HG02759 (cell line): ENCODE measurements at regions not wholly inside any gene's neighbourhood (a gene's known extent, or its start where the extent isn't known, plus 50 kb on each side); places are given as distances from the start of the nearest gene placed in this dataset.
"Not testable (repeated sequence)": the region's sequence is repeated elsewhere in the genome, so short reads cannot be mapped to it uniquely, and the experiment has no call there.

Experiments used
- ATAC-seq: cut with Tn5 transposase; IDR thresholded peaks from one replicate; pipeline ENCODE4 v1.9.1; 2021; ENCODE audit warnings: mild to moderate bottlenecking, moderate library complexity; ENCODE audit not compliant: unreplicated experiment

DNA sequence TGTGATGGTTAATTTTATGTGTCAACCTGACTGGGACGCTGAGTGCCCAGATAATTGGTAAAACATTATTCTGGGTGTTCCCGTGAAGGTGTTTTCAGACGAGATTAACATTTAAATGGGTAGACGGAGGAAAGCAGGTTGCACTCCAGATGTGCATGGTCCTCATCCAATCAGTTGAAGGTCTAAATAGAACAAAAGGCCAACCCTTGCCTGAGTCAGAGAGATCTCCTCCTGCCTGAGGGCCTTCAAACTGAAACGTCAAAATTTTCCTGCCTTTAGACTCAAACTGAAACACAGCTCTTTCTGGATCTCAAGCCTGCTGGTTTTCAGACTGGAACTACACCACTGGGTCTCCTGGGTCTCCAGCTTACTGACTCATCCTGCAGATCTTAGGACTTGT is 73.5 kb downstream of the NPIPA8 start:
- not testable (repeated sequence) for ATAC-seq

DNA sequence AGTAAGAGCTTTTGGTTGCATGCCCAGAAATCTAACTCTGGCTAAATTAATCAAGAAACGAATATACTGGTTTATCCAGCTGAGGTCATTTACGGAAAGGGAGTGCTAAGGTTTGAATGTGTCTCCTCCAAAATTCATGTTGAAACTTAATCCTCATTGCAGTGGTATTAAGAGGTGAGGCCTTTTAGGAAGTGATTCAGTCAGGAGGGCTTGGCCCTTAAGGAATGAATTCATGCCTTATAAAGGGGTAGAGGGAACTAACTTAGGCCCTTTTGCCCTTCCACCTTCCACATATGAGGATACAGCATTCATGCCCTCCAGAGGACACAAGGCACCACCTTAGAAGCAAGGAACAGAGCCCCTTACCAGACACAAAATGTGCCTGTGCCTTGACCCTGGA is 74.7 kb downstream of the NPIPA8 start:
- not testable (repeated sequence) for ATAC-seq

DNA sequence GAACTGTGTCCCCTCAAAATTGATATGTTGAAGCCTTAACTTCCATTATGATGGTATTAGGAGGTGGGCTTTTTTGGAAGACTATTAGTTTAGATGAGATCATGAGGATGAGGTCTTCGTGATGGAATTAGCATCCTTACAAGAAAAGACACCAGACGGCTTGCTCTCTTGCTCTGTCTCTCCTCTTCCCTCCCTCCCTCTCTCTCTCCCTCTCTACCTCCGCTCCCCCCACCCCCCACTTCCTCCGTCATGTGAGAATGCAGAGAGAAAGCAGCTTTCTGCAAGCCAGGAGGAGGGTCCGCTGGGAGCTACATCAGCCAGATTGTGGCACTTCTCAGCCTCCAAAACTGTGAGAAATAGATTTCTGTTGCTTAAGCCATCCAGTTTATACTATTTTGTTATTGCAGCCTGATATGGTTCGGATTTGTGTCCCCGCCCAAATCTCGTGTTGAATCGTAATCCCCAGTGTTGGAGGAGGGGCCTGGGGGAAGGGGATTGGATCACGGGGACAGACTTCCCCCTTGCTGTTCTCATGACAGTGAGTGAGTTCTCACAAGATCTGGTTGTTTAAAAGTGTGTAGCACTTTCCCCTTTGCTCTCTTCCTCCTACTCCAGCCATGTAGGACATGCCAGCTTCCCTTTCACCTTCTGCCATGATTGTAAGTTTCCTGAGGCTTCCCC is 76.9 kb downstream of the NPIPA8 start:
- ATAC-seq = not testable (repeated sequence)

DNA sequence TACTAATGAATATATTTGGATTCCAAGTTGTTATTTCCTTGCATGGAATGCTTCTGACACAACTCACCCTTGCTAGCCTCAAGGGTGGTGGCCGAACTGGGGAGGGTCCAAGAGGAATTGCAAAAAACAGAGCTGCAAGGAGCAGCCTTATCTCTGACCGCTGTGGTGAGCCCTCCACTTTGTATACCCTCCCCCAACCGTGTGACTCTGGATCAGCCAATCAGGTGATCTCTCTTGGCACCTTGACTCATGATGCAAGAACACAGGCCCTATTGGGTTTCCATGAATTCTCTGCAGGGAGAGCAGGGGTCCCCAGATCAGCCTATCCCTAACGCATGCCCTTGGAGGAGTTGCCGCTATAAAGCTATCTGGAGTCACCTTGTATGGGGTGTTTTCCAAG is 83.6 kb downstream of the NPIPA8 start:
- not testable (repeated sequence) for ATAC-seq

DNA sequence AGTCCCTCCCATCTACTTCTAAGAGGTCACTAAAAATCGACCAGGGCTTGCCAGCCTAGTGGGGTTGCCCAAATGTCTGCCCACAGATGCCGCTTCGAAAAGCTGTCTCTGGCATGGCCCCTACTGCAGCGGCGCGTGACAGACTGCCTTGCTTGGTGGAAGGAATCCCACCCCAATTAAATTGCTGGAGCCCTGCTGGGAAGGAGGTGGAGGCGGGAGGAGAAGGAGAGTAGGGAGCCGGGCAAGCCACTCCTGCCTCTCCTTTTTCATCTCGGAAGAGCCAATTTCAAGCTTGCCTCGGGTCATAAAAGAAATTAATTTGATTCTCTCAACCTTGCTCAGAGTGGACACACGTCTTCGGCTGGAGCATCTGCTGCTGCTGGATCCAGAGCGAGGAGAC is 106.0 kb downstream of the NPIPA8 start:
- ATAC-seq = not testable (repeated sequence)

DNA sequence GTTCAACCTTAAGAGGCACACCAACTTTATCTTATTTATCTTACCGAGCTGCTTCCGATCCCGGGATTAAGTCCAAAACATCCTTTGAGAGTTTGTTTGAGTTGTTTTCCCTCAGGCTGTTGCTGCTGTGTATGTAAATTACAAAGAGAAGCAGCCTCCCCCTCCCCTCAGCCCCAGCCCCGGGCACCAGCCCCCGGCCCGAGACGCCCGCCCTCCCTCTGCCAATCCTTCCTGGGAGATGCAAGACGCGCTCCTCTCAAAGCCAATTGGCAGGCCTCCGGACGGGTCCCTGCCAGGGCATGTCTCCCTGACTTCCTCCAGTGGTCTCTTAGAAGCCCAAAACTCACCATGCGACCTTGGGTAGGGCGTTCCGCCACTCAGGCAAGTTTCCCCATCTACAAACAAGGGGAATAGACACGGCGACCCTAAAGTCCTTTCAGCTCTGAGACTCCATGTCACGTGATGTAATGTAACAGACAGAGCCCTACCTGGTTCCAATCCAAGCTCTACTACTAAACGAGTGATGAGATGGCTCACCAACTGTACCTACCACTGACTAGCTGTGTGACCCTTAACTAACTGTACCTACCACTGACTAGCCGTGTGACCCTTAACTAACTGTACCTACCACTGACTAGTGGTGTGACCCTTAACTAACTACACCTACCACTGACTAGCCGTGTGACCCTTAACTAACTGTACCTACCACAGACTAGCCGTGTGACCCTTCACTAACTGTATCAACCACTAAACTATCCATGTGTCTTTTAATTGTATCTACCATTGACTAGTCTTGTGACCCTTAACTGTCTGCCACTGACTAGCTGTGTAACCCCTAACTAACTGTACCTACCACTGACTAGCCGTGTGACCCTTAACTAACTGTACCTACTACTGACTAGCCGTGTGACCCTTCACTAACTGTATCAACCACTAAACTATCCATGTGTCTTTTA is 114.2 kb downstream of the NPIPA8 start:
- ATAC-seq = not testable (repeated sequence)

DNA sequence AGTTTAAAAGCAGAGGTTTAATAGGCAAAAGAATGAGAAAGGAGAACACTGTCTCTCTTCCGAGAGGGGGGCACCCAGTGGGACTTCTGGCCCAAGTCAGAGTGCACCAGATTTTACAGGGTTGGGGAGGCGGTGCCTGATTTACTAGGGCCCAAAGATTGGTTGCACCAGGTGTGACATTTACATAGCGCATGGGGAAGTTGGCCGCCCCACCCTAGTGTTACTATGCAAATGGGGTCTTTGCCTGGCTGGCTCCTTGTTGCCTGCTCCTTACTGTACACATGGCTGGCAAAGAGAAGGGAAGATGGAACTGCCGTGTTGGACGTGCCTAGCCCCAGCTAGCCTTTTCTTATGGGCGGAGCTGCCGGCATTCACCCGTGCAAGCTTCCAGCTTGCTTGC is 118.8 kb downstream of the NPIPA8 start:
- ATAC-seq = not testable (repeated sequence)

DNA sequence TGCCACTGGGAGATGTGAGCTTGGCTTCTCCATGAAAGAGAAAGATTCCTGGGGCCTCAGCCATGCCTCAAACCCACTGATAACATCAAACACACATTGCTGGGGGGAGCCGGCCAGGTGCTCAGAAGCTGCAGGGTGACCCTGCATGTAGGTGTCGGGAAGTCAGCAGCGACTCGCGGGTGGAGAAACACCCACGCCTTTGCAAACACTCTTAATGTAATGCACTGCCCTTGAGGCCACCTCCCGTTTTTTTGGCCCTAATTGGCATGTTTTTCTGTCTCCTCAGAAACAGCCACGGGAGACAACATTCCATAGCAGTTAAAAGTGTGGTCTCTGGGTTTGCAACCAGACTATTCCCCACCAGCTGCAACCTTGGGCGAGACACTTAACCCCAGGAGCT is 119.7 kb downstream of the NPIPA8 start:
- ATAC-seq = not testable (repeated sequence)

DNA sequence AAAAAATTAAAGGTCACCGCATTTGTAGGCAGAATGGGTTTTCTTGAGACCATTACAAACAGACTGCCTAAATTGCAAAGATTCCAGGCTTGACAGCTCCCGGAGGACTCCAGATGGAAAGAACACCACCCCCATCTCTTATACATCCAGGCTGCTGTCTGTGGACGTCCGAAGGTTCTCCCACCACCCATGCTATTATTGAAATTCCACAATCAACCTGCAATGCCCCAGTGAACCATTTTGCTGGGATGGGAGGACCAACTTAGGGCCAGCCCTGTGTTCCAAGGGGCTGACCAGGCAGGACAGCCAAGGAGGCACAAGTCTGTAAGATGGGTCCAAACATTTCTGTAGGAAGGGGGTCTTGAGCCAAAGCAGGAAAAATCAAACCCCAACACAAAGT is 122.7 kb downstream of the NPIPA8 start:
- ATAC-seq = not testable (repeated sequence)

DNA sequence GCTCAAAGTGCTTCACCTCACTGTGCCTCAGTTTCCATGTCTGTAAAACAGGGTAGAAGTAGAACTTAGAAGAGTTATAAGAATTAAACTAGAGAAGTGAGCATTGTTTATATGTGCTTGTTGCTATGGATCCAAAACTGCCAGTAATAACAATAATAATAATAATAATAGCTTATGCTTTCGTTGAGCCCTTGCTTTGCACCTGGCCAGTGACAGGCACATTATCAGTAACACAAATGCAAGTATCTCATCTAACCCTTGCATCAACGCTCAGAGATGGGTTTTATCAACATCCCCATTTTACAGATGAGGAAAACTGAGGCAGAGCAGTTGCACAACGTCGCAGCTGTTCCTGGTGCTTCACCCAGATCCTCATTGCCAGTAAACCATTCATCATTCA is 125.0 kb downstream of the NPIPA8 start:
- not testable (repeated sequence) for ATAC-seq

DNA sequence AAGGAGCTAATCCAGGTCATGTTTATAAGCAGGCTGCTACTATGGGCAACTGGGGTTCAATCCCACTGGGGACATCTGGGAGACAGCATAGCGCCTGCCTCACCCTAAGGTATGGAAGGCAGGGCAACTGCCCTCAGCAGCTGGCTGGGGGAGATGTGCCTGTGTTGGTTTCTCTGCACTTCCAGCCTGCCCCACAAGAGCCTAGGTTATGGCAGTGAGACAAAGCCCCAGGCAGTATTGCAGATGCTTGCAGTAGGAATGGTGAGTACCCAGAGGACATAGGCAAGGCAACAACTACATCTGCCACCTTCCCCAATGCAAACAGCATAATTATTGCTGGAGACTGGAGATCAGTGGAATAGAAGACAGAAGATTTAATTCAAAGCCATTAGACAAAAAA is 131.8 kb downstream of the NPIPA8 start:
- ATAC-seq = not testable (repeated sequence)

DNA sequence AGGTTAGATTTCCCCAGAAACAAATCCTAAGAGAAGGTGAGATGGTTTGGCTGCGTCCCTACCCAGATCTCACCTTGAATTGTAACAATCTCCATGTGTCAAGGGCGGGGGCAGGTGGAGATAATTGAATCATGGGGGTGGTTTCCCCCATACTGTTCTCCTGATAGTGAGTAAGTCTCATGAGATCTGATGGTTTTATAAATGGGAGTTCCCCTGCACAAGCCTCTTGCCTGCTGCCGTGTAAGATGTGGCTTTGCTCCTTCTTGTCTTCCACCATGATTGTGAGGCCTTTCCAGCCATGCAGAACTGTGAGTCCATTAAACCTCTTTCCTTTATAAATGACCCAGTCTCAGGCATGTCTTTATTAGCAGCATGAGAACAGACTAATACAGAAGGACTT is 132.2 kb downstream of the NPIPA8 start:
- ATAC-seq = not testable (repeated sequence)

DNA sequence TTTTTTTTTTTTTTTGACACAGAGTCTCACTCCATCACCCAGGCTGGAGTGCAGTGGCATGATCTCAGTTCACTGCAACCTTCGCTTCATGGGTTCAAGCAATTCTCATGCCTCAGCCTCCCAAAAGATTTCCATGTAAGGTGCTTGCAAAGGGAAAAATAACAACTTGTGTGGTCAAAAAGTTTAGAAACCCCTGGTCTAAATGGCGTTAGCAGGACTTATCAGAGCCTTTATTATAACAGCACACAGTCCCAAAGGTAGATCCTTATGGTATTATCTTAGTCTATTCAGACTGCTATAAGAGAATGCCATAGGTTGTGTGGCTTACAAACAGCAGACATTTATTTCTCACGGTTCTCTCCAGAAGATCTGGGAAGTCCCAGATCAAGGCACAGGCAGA is 135.0 kb downstream of the NPIPA8 start:
- ATAC-seq = not testable (repeated sequence)

DNA sequence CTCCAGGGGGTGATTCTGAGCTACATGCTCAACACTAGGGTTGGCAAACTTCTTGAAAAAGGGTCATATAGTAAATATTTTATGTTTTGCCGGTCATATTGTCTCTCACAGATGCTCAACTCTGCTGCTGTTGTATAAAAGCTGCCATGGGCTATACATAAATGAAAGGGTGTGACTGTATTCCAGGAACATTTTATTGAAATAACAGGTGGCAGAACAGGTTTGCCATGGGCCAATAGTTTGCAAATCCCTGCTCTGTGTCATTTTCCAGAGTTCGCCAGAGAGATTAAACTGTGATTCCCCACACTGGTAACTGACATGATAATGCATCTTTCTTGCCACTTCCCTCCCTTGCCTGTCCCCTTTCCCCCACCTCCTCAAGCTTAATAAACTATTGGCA is 144.1 kb downstream of the NPIPA8 start:
- ATAC-seq = not testable (repeated sequence)

DNA sequence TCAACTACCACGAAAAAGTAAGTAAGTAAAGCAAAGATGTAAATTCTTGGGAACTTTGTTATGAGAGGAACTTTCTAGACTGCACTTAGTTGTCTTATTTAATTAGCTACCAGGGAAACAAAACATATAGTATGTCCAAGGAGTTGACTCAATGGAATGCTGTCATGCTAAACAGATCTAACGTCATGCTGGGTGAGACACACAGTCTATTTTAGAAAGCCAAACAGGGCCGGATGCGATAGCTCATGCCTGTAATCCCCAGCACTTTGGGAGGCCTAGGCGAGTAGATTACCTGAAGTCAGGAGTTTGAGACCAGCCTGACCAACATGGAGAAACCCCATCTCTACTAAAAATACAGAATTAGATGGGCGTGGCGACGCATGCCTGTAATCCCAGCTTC is 146.4 kb downstream of the NPIPA8 start:
- ATAC-seq = not testable (repeated sequence)

DNA sequence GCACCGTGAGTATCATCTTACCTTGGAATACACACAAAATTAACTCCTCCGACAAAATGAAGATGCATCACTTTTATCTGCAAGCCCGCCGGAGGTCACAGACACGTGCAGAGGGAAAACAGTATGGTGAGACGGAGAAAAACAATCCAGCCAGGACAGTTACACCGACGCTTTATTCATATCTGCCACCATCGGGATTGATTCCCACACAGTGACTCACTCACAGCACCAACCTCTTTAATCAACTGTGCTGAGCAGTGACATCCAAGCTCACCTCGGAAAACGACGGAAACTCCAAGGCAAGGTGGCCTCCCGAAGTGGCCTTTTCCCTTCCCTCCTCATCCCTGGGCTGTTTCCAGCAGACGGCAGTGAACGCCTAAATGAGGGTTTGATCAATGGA is 151.8 kb downstream of the NPIPA8 start:
- not testable (repeated sequence) for ATAC-seq

DNA sequence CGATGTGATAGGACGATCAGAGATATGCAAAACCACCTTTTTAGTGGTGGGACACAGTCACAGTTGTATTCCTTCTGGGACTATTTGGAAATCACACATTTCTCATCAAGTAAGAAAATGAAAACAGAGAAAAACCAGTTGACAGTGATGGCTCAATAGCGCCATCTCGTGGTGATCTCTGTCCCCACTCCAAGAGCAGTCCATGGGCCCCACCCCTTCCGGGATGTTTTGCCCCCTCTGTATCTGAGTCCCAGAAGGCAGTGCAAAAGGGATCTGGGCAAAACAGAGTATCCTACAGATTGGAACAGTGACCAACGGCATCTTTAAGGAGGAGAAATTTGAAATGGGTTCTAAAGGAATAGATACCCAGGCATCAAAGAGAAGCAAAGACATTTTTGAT is 155.5 kb downstream of the NPIPA8 start:
- not testable (repeated sequence) for ATAC-seq

DNA sequence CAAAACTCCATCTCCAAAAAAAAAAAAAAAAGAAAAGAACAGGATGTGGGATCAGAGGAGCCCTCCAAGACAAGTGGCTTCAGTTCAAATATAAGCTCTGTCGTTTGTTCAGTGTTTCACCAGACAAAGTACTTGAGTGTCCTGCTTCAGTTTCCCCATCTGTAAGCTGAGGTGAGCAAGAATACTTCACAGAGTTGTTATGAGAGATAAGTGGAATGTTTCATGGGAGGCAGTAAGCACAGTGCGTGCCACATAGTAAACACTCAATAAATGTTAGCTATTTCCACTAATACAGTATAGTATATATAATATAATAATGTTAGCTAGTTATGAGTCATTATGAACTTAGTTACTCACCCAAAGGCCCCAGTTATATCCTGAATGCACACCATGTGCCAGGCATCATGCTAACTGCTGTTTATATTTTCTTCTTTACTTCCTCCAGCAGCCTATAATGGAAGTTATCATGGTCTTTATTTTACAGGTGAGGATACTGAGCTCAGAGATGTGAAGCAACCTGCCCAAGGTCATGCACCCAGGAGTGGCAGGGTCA is 162.5 kb downstream of the NPIPA8 start:
- ATAC-seq = not testable (repeated sequence)

DNA sequence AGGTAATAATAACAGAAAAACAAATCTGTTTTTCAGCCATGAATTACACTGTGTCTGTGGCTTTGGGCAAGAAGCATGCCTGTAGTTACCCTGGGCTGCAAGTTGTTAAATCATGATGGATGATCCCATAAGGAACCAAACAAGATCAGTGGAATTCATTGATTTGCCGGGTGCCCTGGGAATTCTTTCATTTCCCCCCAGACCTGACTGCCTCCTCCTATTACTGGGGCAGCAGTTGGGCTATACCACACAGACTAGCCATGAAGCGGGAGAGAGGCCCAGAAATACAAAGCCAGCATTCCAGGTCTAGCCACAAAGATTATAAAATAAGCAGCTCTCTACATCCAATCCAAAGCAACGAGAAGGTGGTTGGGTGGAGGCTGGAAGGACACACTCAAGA is 174.2 kb downstream of the NPIPA8 start:
- not testable (repeated sequence) for ATAC-seq

DNA sequence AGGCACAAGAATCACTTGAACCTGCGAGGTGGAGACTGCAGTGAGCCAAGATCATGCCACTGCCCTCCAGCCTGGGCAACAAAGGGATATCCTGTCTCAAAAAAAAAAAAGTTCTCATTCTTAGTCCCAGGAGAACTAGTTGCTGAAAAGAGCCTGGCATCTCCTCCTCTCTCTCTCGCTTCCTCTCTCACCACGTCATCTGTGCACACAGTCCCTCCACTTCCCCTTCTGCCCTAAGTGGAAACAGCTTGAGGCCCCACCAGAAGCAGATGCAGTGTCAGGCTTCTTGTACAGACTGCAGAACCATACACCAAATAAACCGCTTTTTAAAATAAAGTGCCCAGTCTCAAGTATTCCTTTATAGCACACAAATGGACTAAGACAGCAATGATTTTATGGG is 175.3 kb downstream of the NPIPA8 start:
- not testable (repeated sequence) for ATAC-seq

DNA sequence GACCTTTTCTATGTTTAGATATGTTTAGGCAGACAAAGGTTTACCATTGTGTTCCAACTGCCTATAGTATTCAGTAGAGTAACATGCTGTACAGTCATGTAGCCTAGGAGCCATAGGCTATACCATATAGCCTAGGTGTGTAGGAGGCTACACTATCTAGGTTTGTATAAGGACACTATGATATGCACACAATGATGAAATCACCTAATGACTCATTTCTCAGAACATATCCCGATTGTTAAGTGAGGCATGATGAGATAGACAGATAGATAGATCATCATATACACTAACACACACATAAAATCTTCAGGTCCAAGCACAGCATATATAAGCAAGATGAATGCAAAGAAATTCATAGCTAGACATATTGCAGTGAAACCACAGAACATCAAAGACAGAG is 177.4 kb downstream of the NPIPA8 start:
- ATAC-seq = not testable (repeated sequence)

DNA sequence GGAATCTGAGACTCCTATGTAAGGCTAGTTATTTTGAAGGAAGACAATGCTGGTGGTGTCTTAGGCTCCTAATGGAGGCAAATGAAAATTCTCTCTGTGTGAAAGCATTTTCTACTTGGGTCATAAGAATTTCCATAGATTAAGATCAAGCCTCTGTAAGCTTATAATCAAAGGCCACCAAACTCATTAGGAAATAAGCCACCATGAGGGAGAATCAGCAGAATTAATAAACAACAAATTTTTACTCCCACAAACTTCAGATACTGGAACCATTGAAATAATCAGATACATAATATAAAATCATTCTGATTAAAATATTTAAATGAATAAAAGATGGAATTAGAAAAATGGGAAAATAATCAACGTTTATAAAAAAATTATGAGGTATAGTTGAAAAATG is 178.7 kb downstream of the NPIPA8 start:
- ATAC-seq = not testable (repeated sequence)
